ENCODE measurements at regions not wholly inside any gene's neighbourhood (a gene's known extent, or its start where the extent isn't known, plus 50 kb on each side); places are given as distances from the start of the nearest gene placed in this dataset.

DNA sequence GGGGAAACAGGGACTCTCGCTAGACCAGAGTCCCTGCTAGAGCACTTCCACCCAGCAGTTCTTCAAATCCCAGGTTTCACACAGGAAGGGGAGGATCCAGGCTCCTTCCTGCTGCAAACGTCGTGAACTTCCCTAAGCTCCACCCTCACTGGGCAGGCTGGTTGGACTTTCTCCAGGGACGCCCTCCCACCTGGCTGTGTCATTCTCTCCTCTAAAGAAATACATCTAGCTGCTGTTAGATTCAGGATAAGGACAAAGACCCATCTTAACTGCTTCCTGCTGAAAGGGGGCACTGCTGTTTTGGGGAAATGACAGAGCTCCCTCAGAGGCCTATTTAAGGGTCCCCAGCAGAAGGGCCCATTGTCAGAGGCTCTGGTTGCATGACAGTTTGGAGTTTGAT lies 230.7 kb downstream of the SEMA6A start:
- no peak overlapping the region for H3K9ac ChIP-seq (ENCODE audit: low read depth in 1 of 2, low read length in 2 of 2)
- H3K9me3 ChIP-seq (ENCODE audit: control insufficient read depth in 4 of 4, low read length in 3 of 4) = peaks cover 0 to 14% (median 3%) of the 10 kb centered on the region in 4 donors
- WGBS = 67% methylated on average over 4 of the region's 4 CpGs
- TF ChIP-seq GABPA (IDR thresholded peaks at IDR 0.05 in 1 of 2, conservative IDR thresholded peaks at IDR 0.05 in 1 of 2) (no peak), JUND (IDR thresholded peaks at IDR 0.05) (no peak), HNF4A (conservative IDR thresholded peaks at IDR 0.05) (no peak), CTCF (IDR thresholded peaks at IDR 0.05; ENCODE audit: low read depth, low read length, missing input control) (no peak), FOXA2 (IDR thresholded peaks at IDR 0.05) (no peak), RXRA (IDR thresholded peaks at IDR 0.05) (no peak), SP1 (IDR thresholded peaks at IDR 0.05) (no peak), RAD21 (IDR thresholded peaks at IDR 0.05) (no peak), ATF3 (IDR thresholded peaks at IDR 0.05) (no peak)
- TF ChIP-seq, protein P1, sequence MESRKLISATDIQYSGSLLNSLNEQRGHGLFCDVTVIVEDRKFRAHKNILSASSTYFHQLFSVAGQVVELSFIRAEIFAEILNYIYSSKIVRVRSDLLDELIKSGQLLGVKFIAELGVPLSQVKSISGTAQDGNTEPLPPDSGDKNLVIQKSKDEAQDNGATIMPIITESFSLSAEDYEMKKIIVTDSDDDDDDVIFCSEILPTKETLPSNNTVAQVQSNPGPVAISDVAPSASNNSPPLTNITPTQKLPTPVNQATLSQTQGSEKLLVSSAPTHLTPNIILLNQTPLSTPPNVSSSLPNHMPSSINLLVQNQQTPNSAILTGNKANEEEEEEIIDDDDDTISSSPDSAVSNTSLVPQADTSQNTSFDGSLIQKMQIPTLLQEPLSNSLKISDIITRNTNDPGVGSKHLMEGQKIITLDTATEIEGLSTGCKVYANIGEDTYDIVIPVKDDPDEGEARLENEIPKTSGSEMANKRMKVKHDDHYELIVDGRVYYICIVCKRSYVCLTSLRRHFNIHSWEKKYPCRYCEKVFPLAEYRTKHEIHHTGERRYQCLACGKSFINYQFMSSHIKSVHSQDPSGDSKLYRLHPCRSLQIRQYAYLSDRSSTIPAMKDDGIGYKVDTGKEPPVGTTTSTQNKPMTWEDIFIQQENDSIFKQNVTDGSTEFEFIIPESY (IDR thresholded peaks at IDR 0.05) = no peak
- TF ChIP-seq, protein P2, sequence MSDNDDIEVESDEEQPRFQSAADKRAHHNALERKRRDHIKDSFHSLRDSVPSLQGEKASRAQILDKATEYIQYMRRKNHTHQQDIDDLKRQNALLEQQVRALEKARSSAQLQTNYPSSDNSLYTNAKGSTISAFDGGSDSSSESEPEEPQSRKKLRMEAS (IDR thresholded peaks at IDR 0.05) = no peak
- TF ChIP-seq, protein P3, sequence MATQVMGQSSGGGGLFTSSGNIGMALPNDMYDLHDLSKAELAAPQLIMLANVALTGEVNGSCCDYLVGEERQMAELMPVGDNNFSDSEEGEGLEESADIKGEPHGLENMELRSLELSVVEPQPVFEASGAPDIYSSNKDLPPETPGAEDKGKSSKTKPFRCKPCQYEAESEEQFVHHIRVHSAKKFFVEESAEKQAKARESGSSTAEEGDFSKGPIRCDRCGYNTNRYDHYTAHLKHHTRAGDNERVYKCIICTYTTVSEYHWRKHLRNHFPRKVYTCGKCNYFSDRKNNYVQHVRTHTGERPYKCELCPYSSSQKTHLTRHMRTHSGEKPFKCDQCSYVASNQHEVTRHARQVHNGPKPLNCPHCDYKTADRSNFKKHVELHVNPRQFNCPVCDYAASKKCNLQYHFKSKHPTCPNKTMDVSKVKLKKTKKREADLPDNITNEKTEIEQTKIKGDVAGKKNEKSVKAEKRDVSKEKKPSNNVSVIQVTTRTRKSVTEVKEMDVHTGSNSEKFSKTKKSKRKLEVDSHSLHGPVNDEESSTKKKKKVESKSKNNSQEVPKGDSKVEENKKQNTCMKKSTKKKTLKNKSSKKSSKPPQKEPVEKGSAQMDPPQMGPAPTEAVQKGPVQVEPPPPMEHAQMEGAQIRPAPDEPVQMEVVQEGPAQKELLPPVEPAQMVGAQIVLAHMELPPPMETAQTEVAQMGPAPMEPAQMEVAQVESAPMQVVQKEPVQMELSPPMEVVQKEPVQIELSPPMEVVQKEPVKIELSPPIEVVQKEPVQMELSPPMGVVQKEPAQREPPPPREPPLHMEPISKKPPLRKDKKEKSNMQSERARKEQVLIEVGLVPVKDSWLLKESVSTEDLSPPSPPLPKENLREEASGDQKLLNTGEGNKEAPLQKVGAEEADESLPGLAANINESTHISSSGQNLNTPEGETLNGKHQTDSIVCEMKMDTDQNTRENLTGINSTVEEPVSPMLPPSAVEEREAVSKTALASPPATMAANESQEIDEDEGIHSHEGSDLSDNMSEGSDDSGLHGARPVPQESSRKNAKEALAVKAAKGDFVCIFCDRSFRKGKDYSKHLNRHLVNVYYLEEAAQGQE (IDR thresholded peaks at IDR 0.05) = no peak
- H3K4me1 ChIP-seq (ENCODE audit: control insufficient read depth in 4 of 4, insufficient read depth in 4 of 4, low read length in 3 of 4) = no peaks in the 10 kb centered on the region
- no peak overlapping the region for H3K27ac ChIP-seq (ENCODE audit: low read depth in 1 of 2, low read length in 2 of 2)
- peaks cover 0 to 2% (median 0%) of the 10 kb centered on the region in 4 donors for H3K36me3 ChIP-seq (ENCODE audit: control insufficient read depth in 4 of 4, insufficient read depth in 3 of 4, low read depth in 1 of 4, low read length in 3 of 4)
- no peak for DNase-seq (ENCODE audit: low spot score)
- no peak overlapping the region for H3K4me3 ChIP-seq (ENCODE audit: low read depth in 1 of 3, low read length in 3 of 3)
- H3K27me3 ChIP-seq (ENCODE audit: control insufficient read depth in 4 of 4, insufficient read depth in 4 of 4, low read length in 3 of 4) = no peaks in the 10 kb centered on the region
